ENCODE measurements at regions not wholly inside any gene's neighbourhood (a gene's known extent, or its start where the extent isn't known, plus 50 kb on each side); places are given as distances from the start of the nearest gene placed in this dataset.

- intact Hi-C loops (cut with micrococcal nuclease; ENCODE audit: unreplicated experiment) = no loop called here
- Mint-ChIP-seq H3K4me3 (ENCODE audit: low read depth, unreplicated experiment) (peak overlapping the region; percentile 70), H3K27me3 (ENCODE audit: unreplicated experiment) (peaks cover 58% of the 10 kb centered on the region), H3K9me3 (ENCODE audit: low read depth, unreplicated experiment) (no peaks in the 10 kb centered on the region), H3K4me1 (ENCODE audit: low read depth, unreplicated experiment) (no peaks in the 10 kb centered on the region), H3K27ac (ENCODE audit: unreplicated experiment) (peak overlapping the region; percentile 22), H3K36me3 (ENCODE audit: insufficient read depth, unreplicated experiment) (peaks cover 20% of the 10 kb centered on the region)
- no TSS peak for BruUV-seq (replicated peaks)
- no peak for TF ChIP-seq CTCF (IDR thresholded peaks at IDR 0.05; ENCODE audit: unreplicated experiment)
- peak; percentile 60 for DNase-seq
- CTCF ChIA-PET = interaction anchor here (0.7 to 1.4 kb wide), 4 partner anchors 9 to 99 kb away, joined by 3 to 10 read pairs (median 6); no protein-coding TSS in a partner anchor
These were observed 62.6 kb downstream of the SMUG1 start for GRCh38 chr12:54126029-54126695.

GRCh38 chr12:54126696-54127537 is 61.9 kb downstream of the SMUG1 start:
- DNase-seq = peak; percentile 63
- no peak for TF ChIP-seq CTCF (IDR thresholded peaks at IDR 0.05; ENCODE audit: unreplicated experiment)
- Mint-ChIP-seq H3K4me3 (ENCODE audit: low read depth, unreplicated experiment) (peak overlapping the region; percentile 70), H3K4me1 (ENCODE audit: low read depth, unreplicated experiment) (no peaks in the 10 kb centered on the region), H3K27me3 (ENCODE audit: unreplicated experiment) (peaks cover 50% of the 10 kb centered on the region), H3K9me3 (ENCODE audit: low read depth, unreplicated experiment) (no peaks in the 10 kb centered on the region), H3K27ac (ENCODE audit: unreplicated experiment) (peak overlapping the region; percentile 10), H3K36me3 (ENCODE audit: insufficient read depth, unreplicated experiment) (peaks cover 20% of the 10 kb centered on the region)
- no TSS peak for BruUV-seq (replicated peaks)
- CTCF ChIA-PET = interaction anchor here (1.4 kb wide), 1 partner anchor 9 kb away, joined by 10 read pairs; no protein-coding TSS in a partner anchor
- intact Hi-C loops (cut with micrococcal nuclease; ENCODE audit: unreplicated experiment) = no loop called here

GRCh38 chr12:54127538-54128259 is 61.1 kb downstream of the SMUG1 start:
- BruUV-seq (replicated peaks) = no TSS peak
- Mint-ChIP-seq H3K27me3 (ENCODE audit: unreplicated experiment) (peaks cover 43% of the 10 kb centered on the region), H3K4me1 (ENCODE audit: low read depth, unreplicated experiment) (peaks cover under 1% of the 10 kb centered on the region), H3K4me3 (ENCODE audit: low read depth, unreplicated experiment) (peak overlapping the region; percentile 70), H3K9me3 (ENCODE audit: low read depth, unreplicated experiment) (no peaks in the 10 kb centered on the region), H3K27ac (ENCODE audit: unreplicated experiment) (no peak overlapping the region), H3K36me3 (ENCODE audit: insufficient read depth, unreplicated experiment) (peaks cover 20% of the 10 kb centered on the region)
- no peak for DNase-seq
- CTCF ChIA-PET = no interaction called here
- no peak for TF ChIP-seq CTCF (IDR thresholded peaks at IDR 0.05; ENCODE audit: unreplicated experiment)
- intact Hi-C loops (cut with micrococcal nuclease; ENCODE audit: unreplicated experiment) = no loop called here

GRCh38 chr12:54128416-54128815 is 60.4 kb downstream of the SMUG1 start:
- BruUV-seq (replicated peaks) = no TSS peak
- Mint-ChIP-seq H3K36me3 (ENCODE audit: insufficient read depth, unreplicated experiment) (peaks cover 20% of the 10 kb centered on the region), H3K4me3 (ENCODE audit: low read depth, unreplicated experiment) (no peak overlapping the region), H3K27me3 (ENCODE audit: unreplicated experiment) (peaks cover 36% of the 10 kb centered on the region), H3K4me1 (ENCODE audit: low read depth, unreplicated experiment) (peaks cover 8% of the 10 kb centered on the region), H3K27ac (ENCODE audit: unreplicated experiment) (no peak overlapping the region), H3K9me3 (ENCODE audit: low read depth, unreplicated experiment) (no peaks in the 10 kb centered on the region)
- no peak for TF ChIP-seq CTCF (IDR thresholded peaks at IDR 0.05; ENCODE audit: unreplicated experiment)
- intact Hi-C loops (cut with micrococcal nuclease; ENCODE audit: unreplicated experiment) = no loop called here
- CTCF ChIA-PET = no interaction called here
- DNase-seq = no peak
